Panc1 (cell line): ENCODE measurements at regions not wholly inside any gene's neighbourhood (a gene's known extent, or its start where the extent isn't known, plus 50 kb on each side); places are given as distances from the start of the nearest gene placed in this dataset.

Source experiments
- ATAC-seq: fragments of 200-7000 bp; cut with Tn5 transposase; 2 replicates; pipeline ENCODE4 v1.9.1; 2020; ENCODE audit warnings: mild to moderate bottlenecking, moderate library complexity
- BruUV-seq: library from RNA; stranded (reverse); fragments of 400-500 nt; replicated peaks from 2 replicates; lab custom pipeline; 2021; lab: Mats Ljungman, UMichigan
- CTCF ChIA-PET: fragments of 300-600 bp; sonication (Branson Sonifier 250); formaldehyde crosslinking; loops from one replicate; lab custom pipeline; 2022; ENCODE audit warnings: antibody characterized with exemption; lab: Charles Lee
- POLR2A ChIA-PET: fragments of 300-600 bp; sonication (Branson Sonifier 250); formaldehyde crosslinking; loops from one replicate; lab custom pipeline; 2022; ENCODE audit warnings: antibody characterized with exemption; lab: Charles Lee
- DNase-seq: peaks from one replicate; pipeline ENCODE4 v3.0.0-alpha.2; 2010; ENCODE audit warnings: low read depth, low spot score
- H3K27ac ChIP-seq: 2 replicates; pipeline ENCODE4 v1.5.1; 2011; ENCODE audit warnings: mild to moderate bottlenecking, low read length, inconsistent platforms
- H3K27me3 ChIP-seq: fragments of 200-500 bp; sonication (Bioruptor generic); 2 replicates; pipeline ENCODE4 v1.6.0; 2014; ENCODE audit warnings: low read length, inconsistent platforms; ENCODE audit not compliant: control insufficient read depth, insufficient read depth
- H3K36me3 ChIP-seq: fragments of 200-500 bp; sonication (Bioruptor generic); 2 replicates; pipeline ENCODE4 v1.5.1; 2014; ENCODE audit warnings: inconsistent platforms, mild to moderate bottlenecking, low read length, moderate library complexity; ENCODE audit not compliant: control insufficient read depth, insufficient read depth
- H3K4me1 ChIP-seq: 2 replicates; pipeline ENCODE4 v1.5.1; 2011; ENCODE audit warnings: inconsistent platforms, mild to moderate bottlenecking, low read length, moderate library complexity; ENCODE audit not compliant: control insufficient read depth, insufficient read depth
- H3K4me3 ChIP-seq, 2 experiments: 2 replicates each; pipeline ENCODE4 v1.5.1; 2011 to 2012; ENCODE audit warnings: low read depth in 2 of 2, low read length in 2 of 2, mild to moderate bottlenecking in 2 of 2, inconsistent platforms in 1 of 2, moderate library complexity in 1 of 2
- H3K9me3 ChIP-seq: fragments of 200-500 bp; sonication (Bioruptor generic); 2 replicates; pipeline ENCODE4 v1.5.1; 2014; ENCODE audit warnings: low read depth, mild to moderate bottlenecking, inconsistent platforms, low read length, moderate library complexity; ENCODE audit not compliant: control insufficient read depth, insufficient read depth
- CTCF ChIP-seq: fragments of 450-650 bp; IDR thresholded peaks from 2 replicates; pipeline ENCODE4 v1.5.1; 2017; ENCODE audit warnings: mild to moderate bottlenecking
- POLR2AphosphoS5 ChIP-seq: IDR thresholded peaks from 2 replicates; pipeline ENCODE4 v1.6.1; 2012; ENCODE audit warnings: mild to moderate bottlenecking, low read depth, low read length, moderate library complexity
- SIN3A ChIP-seq: IDR thresholded peaks from 2 replicates; pipeline ENCODE4 v1.6.1; 2012; ENCODE audit warnings: low read depth, mild to moderate bottlenecking, low read length, moderate library complexity, borderline replicate concordance; ENCODE audit not compliant: insufficient read depth
- TCF7L2 ChIP-seq: IDR thresholded peaks from 2 replicates; pipeline ENCODE4 v1.6.1; 2011; ENCODE audit warnings: mild to moderate bottlenecking, low read depth, low read length, inconsistent platforms
- in situ Hi-C: cut with HindIII; loops from 2 replicates; pipeline ENCODE4 v1.10.0; 2016; ENCODE audit warnings: low sequenced_read_pairs, low pct_unique_long_range_greater_than_20kb
- intact Hi-C: fragments of 100-400 bp; cut with micrococcal nuclease; formaldehyde crosslinking; loops from one replicate; pipeline ENCODE4 v1.10.0; 2022; ENCODE audit not compliant: unreplicated experiment
- TF ChIP-seq, protein P1 (sequence below), 2 experiments: IDR thresholded peaks; 2 replicates each; pipeline ENCODE4 v1.6.1; 2011 to 2012; ENCODE audit warnings: low read depth in 2 of 2, control low read depth in 1 of 2, low read length in 1 of 2, mild to moderate bottlenecking in 1 of 2, moderate library complexity in 1 of 2; ENCODE audit not compliant: insufficient read depth in 1 of 2

GRCh38 chr7:10211861-10212260 lies 761.8 kb upstream of the PHF14 start:
- in situ Hi-C loops: no loop called here
- TF ChIP-seq SIN3A: no peak
- TF ChIP-seq TCF7L2: no peak
- TF ChIP-seq POLR2AphosphoS5: no peak
- no peak for TF ChIP-seq CTCF
- TF ChIP-seq, protein P1, sequence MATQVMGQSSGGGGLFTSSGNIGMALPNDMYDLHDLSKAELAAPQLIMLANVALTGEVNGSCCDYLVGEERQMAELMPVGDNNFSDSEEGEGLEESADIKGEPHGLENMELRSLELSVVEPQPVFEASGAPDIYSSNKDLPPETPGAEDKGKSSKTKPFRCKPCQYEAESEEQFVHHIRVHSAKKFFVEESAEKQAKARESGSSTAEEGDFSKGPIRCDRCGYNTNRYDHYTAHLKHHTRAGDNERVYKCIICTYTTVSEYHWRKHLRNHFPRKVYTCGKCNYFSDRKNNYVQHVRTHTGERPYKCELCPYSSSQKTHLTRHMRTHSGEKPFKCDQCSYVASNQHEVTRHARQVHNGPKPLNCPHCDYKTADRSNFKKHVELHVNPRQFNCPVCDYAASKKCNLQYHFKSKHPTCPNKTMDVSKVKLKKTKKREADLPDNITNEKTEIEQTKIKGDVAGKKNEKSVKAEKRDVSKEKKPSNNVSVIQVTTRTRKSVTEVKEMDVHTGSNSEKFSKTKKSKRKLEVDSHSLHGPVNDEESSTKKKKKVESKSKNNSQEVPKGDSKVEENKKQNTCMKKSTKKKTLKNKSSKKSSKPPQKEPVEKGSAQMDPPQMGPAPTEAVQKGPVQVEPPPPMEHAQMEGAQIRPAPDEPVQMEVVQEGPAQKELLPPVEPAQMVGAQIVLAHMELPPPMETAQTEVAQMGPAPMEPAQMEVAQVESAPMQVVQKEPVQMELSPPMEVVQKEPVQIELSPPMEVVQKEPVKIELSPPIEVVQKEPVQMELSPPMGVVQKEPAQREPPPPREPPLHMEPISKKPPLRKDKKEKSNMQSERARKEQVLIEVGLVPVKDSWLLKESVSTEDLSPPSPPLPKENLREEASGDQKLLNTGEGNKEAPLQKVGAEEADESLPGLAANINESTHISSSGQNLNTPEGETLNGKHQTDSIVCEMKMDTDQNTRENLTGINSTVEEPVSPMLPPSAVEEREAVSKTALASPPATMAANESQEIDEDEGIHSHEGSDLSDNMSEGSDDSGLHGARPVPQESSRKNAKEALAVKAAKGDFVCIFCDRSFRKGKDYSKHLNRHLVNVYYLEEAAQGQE (IDR thresholded peaks at IDR 0.05; ENCODE audit: insufficient read depth in 1 of 2, low read depth in 2 of 2, low read length in 1 of 2): no peak
- H3K9me3 ChIP-seq: peaks cover 6% of the 10 kb centered on the region; the same call in 1 of the 2 replicates
- no peak overlapping the region for H3K4me3 ChIP-seq
- POLR2A ChIA-PET: no interaction called here
- H3K27me3 ChIP-seq: no peaks in the 10 kb centered on the region
- intact Hi-C loops: no loop called here
- no peaks in the 10 kb centered on the region for H3K36me3 ChIP-seq
- ATAC-seq (no peak), DNase-seq (no peak)
- BruUV-seq: no TSS peak
- CTCF ChIA-PET: interaction anchor here (0.6 kb wide), 1 partner anchor 1868 kb away, joined by 3 read pairs; no protein-coding TSS in a partner anchor
- H3K27ac ChIP-seq: no peak overlapping the region
- no peaks in the 10 kb centered on the region for H3K4me1 ChIP-seq

- CTCF ChIA-PET: no interaction called here
- intact Hi-C loops: no loop called here
- in situ Hi-C loops: no loop called here
- DNase-seq (no peak), ATAC-seq (no peak)
- no peak overlapping the region for H3K4me3 ChIP-seq
- no peaks in the 10 kb centered on the region for H3K4me1 ChIP-seq
- H3K27ac ChIP-seq: no peak overlapping the region
- H3K36me3 ChIP-seq: no peaks in the 10 kb centered on the region
- H3K9me3 ChIP-seq: peaks cover 6% of the 10 kb centered on the region; the same call in 1 of the 2 replicates
- TF ChIP-seq, protein P1 (IDR thresholded peaks at IDR 0.05; ENCODE audit: insufficient read depth in 1 of 2, low read depth in 2 of 2, low read length in 1 of 2): no peak
- TF ChIP-seq CTCF (no peak), TCF7L2 (no peak), SIN3A (no peak), POLR2AphosphoS5 (no peak)
- BruUV-seq: no TSS peak
- POLR2A ChIA-PET: no interaction called here
- no peaks in the 10 kb centered on the region for H3K27me3 ChIP-seq
These were observed 761.0 kb upstream of the PHF14 start for GRCh38 chr7:10212649-10213048.
